Uterus (tissue), 2 donors: ENCODE measurements at regions not wholly inside any gene's neighbourhood (a gene's known extent, or its start where the extent isn't known, plus 50 kb on each side); places are given as distances from the start of the nearest gene placed in this dataset.

Experiments used
- CTCF ChIP-seq, 4 experiments: fragments of 200-600 bp in 2 of 4; fragments of 450-650 bp in 2 of 4; sonication (generic) in 2 of 4; IDR thresholded peaks; one replicate each; pipeline ENCODE4 v1.5.1; 2016 to 2019; ENCODE audit warnings: antibody characterized with exemption in 4 of 4, mild to moderate bottlenecking in 2 of 4, moderate library complexity in 1 of 4
- POLR2A ChIP-seq, 2 donors: fragments of 450-650 bp; IDR thresholded peaks; one replicate each; pipeline ENCODE4 v1.6.1; 2016; ENCODE audit warnings: antibody characterized with exemption in 2 of 2, mild to moderate bottlenecking in 1 of 2, moderate library complexity in 1 of 2

- no peak for TF ChIP-seq CTCF (IDR thresholded peaks at IDR 0.05)
- no peak for TF ChIP-seq POLR2A (IDR thresholded peaks at IDR 0.05)
Observed at GRCh38 chr15:92268900-92269299, 124.8 kb upstream of the ST8SIA2 start.
